ENCODE measurements at regions not wholly inside any gene's neighbourhood (a gene's known extent, or its start where the extent isn't known, plus 50 kb on each side); places are given as distances from the start of the nearest gene placed in this dataset.
"Not testable (repeated sequence)": the region's sequence is repeated elsewhere in the genome, so short reads cannot be mapped to it uniquely, and the experiment has no call there.

- peak; percentile 52 for DNase-seq
Measured at GRCh38 chr9:126057121-126057825, 269.4 kb upstream of the MVB12B start.

DNA sequence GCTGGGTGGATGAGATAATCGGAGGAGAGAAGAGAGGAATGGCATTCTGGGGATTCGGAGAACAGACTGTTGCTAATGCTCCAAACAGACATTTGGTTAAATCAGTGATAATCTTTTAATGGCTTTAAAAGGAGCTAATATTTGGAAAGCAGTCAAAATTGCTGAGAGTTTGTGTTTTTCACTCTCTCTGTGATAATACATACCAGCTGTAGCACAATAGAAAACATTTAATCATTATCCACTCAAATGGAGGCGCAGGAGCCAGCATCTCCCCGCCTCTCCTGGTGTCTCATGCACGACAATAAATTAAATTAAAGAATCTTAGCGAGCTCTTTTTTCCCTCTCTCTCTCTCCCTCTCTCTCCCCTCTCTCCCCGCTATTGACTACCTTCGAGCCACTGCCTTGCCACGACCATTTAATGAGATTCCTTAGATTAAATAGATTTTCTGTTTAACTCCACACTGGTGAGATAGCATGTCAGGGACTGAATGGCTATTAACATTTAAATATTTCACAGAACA lies 268.6 kb upstream of the MVB12B start:
- no peak for DNase-seq

GRCh38 chr9:126058591-126058990 lies 268.0 kb upstream of the MVB12B start:
- DNase-seq = no peak

GRCh38 chr9:126061575-126061974 lies 265.1 kb upstream of the MVB12B start:
- no peak for DNase-seq

GRCh38 chr9:126062158-126062886 lies 264.3 kb upstream of the MVB12B start:
- no peak for DNase-seq

GRCh38 chr9:126063326-126063725 lies 263.3 kb upstream of the MVB12B start:
- no peak for DNase-seq

DNA sequence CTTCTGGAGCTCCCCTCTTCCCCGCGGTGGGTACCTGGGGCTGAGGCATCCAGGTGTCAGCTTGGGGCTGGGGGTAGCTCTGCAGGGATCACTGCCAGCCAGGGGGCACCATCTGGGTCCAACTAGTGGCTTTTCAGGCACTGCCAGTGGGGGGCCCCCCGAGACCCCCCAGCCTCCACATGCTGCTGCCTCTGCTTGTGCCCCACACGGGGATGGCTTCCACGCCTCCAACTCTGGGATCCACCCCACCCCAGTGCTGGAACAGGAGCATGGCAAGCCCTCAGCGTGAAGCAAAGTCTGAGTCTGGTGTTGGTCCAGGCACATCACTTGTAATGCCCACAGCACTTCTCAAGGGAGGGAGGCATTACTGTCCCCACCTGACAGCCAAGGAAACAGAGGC lies 260.5 kb upstream of the MVB12B start:
- DNase-seq = no peak

DNA sequence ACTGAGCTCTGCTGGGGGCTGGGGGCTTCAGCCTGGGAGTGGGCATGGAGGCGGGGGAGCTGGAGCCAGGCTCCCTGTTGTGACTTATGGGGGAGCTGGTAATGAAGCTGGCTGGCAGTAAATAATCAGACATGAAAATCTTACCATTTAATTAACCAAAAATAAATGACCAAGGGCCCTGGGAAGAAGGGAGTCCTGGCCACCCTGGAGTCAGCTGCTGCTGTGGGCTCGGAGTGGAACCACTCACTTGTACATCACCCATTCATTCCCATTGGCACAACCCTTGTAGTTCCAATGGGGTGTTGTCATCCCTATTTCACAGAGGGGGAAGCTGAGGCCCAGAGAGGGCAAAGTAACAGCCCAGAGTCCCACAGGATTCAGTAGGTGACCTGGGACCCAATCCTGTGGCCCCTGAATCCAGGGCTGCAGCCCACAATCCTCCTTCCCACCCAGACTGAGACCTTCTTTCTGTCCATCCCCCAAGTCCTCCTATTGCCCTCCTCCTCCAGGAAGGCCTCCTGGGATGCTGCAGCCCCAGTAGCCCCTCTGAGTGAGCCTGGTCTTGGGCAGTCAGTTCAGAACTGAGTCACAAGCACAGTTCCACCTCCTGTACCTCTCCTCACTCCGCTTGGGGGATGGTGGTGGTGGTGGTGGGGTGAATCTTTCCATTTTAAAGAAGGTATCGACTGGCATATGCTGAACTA lies 259.4 kb upstream of the MVB12B start:
- no peak for DNase-seq

GRCh38 chr9:126068534-126069230 lies 257.9 kb upstream of the MVB12B start:
- no peak for DNase-seq

- DNase-seq = no peak
Measured at GRCh38 chr9:126069400-126069955, 257.2 kb upstream of the MVB12B start.

- DNase-seq = no peak
Measured at GRCh38 chr9:126070058-126070655, 256.5 kb upstream of the MVB12B start.

DNA sequence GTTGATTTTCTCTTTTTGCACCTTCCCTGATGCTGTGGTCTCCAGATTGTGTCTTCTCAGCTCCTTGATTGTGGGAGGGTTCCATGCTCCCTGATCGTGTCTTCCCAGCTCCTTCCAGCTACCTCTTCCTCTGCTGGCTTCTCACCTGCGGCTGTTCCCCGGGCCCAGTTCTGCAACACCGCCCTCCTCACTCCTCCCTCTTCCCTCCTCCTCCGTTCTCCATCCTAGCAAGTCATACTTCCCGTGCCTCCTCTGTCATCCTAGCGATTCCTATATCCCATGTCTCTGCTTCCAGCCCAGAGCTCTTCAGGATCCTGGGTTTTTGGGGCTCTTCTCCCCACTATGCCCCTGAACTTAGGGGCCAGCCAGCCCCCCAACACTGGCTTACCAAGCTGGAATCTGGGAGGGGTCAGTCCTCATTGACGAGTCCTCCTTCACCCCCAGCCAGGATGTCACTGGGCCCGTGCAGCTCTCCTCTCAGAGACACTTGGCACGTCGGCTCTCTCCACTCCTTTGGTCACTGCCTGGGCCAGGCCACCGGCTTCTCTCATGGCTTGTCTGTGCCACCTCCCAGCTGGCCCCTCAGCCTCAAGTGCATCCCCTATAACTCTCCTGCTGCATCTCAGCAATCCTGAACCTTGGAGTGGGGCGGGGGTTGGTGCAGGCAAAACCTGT lies 255.4 kb upstream of the MVB12B start:
- DNase-seq = no peak

- DNase-seq = not testable (repeated sequence)
Measured at GRCh38 chr9:126077656-126078055, 249.0 kb upstream of the MVB12B start.

DNA sequence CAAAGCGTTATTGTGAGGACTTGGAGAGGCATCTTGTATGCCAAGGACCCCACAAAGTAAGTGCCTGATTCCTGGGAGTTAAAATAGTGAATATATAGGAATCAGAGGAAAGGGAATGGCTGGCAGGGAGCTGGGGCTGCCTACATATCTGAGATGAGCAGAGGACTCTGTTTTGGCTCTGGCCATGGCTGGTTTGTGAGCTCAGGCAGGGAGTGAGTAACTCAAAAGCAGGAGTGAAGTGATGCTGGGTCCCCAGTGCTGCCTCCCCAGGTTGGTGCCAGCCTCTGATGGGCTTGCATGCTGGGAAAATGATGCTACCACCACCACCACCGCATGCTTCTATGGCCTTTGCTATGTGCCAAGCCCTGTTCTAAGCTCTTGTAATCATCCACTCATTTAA lies 246.0 kb upstream of the MVB12B start:
- DNase-seq = no peak

GRCh38 chr9:126081746-126082145 lies 244.9 kb upstream of the MVB12B start:
- DNase-seq = no peak

DNA sequence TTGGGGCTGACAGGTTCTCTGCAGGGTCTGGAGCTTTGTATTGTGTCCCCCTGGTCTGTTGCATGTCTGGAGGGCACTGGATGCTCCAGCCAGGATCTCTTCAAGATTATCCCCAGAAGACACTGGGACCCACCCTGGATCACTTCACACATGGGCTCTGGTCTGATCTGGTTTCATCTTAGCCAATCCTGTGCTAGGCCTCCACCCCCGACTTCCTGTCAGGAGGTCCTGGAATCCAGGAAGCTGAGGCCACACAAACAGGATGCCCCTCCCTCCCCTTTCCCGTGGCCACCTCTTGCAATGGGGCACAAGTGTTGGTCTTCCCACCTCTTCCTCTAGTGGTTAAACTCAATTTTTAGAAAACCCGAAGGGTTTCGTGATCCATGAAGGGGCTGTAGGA lies 242.6 kb upstream of the MVB12B start:
- DNase-seq = no peak

DNA sequence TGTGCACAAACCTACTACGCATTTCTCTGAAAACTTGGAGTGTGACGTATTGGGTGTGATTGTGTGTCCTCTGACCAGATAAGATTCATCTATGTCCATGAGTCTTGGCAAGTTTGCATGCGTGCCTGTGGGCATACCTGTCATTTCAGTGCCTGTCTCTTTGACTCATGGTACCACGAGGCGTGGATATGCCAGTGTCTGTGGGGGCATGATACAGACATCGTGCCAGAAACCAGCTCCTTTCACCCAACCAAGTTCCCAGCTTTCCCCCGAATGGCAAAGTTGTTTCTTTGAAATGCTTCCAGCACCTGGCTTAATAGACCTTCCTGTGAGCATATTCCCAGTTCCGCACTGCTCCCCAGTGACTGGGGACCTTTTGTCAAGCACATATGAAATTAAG lies 241.9 kb upstream of the MVB12B start:
- no peak for DNase-seq

DNA sequence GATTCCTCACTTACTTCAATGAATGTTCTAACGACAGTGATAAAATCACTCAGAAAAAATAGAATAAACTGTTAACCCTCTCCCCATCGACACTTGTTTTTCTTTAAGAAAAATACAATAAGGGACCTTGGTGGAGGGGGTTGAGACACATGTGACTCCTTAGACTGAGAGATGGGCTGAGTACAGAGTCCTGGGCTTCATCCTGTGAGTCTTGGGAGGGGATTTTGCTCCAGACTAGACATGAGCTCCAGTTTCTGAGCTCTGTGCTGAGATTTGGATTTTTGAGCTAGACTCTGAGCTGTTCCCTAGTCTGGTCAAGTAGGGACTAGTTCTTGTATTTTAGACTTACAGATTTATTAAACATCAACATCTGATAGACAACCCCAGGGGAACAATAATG lies 241.5 kb upstream of the MVB12B start:
- DNase-seq = no peak

DNA sequence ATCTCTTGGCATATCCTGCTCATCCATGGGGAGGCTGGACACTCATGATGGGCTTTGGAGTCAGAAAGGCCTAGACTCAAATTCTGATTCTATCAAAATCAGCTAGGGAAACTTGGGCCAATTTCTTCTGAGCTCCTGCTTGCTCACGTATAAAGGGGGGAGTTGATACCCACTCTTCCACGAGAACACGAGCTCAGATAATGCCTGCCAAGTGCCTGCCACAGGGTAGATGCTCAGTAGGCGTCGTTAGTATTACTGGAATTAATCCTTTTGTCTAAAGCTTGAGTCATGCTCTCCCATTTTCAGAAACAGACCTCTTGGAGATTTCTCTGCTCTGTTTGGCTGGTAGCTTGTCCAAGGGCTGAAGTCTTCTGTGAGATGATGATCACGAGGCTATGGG lies 238.3 kb upstream of the MVB12B start:
- no peak for DNase-seq

GRCh38 chr9:126089789-126090188 lies 236.8 kb upstream of the MVB12B start:
- DNase-seq = no peak

DNA sequence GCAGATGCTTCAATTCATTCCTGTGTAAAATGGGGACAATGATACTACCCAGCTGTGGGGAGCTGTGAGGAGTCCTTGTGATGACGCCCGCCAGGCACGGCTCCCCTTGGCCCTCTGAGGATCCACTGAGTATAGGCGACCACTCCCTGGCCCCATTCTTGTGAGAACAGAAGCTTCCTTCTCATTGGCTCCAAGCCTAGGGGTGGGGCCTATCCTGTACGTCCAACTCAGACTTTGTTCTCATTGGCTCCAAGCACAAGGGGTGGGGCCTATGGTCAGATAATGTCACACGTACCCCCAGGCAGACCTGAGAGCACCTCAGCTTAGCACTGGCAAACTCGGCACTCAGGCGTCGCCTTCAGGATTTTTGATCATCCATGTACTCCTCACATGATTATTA lies 232.9 kb upstream of the MVB12B start:
- DNase-seq = no peak

Measured in COR-L47 (cell line).